ENCODE measurements at regions not wholly inside any gene's neighbourhood (a gene's known extent, or its start where the extent isn't known, plus 50 kb on each side); places are given as distances from the start of the nearest gene placed in this dataset.
A peak's percentile ranks its signal among the peaks of the same experiment; 100 is the strongest.

DNA sequence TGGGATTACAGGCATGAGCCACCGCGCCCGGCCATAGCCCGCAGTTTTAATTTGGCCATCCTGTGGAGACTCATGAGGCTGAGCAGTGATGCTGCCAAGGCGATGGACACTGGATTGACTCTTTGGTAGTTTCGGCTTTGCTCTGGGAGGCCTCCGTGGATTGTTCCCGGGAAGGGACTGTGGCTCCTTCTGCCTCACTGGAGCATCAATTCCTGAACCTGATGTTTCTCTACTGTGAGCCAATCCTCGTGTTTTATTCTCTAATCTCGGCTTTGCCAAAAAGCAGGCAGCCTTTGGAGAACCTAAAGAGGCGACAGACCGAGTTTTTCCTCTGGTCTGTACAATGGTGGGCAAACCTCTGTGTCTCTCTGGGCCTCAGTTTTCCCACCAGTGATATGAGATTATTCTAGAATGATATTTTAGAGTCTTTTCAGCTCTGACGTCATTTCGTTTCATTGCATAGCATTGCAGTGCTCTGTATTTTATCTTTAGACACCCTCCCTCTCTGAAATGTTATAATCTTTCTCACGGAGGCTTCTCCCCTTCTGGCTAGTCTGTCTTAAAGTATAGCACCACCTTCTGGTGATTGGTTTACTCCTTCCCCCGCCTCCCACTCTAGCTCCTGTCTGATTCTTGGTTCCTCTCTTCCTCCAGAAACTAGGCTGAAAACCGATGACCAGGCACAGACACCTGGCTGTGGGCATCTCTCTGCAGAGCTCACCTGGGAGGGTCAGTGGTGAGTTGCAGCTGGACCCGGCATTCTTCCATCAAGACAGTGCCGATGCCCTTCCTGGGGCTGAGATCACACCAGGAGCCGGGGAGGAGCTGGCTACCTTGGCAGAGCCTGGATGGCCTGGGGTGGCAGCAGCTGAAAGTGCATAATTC is 341.3 kb downstream of the MYCN start:
- H3K4me1 ChIP-seq, result no peaks in the 10 kb centered on the region
- intact Hi-C loops (cut with DNase I; ENCODE audit: low total_unique reads), result no loop called here
- no peaks in the 10 kb centered on the region for H3K9me3 ChIP-seq
- WGBS, 2 donors, result 67 to 69% methylated on average over 18 to 20 of the region's 20 CpGs
- no peaks in the 10 kb centered on the region for H3K27me3 ChIP-seq
- H3K4me3 ChIP-seq, result no peak overlapping the region
- no peak overlapping the region for H3K27ac ChIP-seq
- no peaks in the 10 kb centered on the region for H3K36me3 ChIP-seq (ENCODE audit: low read depth, missing control alignments)
- DNase-seq, result peak; percentile 39
- TF ChIP-seq POLR2A (IDR thresholded peaks at IDR 0.05), result no peak
- TF ChIP-seq, protein P1, sequence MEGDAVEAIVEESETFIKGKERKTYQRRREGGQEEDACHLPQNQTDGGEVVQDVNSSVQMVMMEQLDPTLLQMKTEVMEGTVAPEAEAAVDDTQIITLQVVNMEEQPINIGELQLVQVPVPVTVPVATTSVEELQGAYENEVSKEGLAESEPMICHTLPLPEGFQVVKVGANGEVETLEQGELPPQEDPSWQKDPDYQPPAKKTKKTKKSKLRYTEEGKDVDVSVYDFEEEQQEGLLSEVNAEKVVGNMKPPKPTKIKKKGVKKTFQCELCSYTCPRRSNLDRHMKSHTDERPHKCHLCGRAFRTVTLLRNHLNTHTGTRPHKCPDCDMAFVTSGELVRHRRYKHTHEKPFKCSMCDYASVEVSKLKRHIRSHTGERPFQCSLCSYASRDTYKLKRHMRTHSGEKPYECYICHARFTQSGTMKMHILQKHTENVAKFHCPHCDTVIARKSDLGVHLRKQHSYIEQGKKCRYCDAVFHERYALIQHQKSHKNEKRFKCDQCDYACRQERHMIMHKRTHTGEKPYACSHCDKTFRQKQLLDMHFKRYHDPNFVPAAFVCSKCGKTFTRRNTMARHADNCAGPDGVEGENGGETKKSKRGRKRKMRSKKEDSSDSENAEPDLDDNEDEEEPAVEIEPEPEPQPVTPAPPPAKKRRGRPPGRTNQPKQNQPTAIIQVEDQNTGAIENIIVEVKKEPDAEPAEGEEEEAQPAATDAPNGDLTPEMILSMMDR (IDR thresholded peaks at IDR 0.05), result peak; percentile 15 to 31 (median 27)

GRCh38 chr2:16280081-16280480 is 339.7 kb downstream of the MYCN start:
- intact Hi-C loops (cut with DNase I; ENCODE audit: low total_unique reads), result no loop called here
- 83 to 98% methylated on average over 3 of the region's 3 CpGs for WGBS, 2 donors

DNA sequence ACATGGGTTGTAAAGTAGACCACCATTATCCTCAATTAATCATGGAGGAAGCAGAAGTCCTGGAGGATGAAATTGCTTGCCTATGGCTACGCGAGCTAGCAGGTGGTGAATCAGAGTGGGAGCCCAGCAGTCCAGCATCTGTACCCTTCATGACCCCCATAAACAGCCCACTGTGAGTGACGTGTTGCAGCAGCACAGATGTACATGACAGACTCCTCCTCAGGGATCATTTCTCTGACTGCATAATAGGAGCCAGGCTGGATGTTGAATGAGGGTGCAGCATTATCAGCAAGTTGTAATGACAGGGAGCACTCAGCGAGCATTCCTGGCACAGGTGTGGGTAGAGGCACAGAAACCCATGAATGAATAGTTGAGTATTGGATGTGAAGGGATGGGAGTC is 339.3 kb downstream of the MYCN start:
- Histone ChIP-seq H3K9me3 (no peaks in the 10 kb centered on the region), H3K27me3 (no peaks in the 10 kb centered on the region), H3K4me3 (no peak overlapping the region), H3K4me1 (no peaks in the 10 kb centered on the region), H3K27ac (no peak overlapping the region), H3K36me3 (ENCODE audit: low read depth, missing control alignments) (no peaks in the 10 kb centered on the region)
- 61 to 95% methylated on average over 3 to 4 of the region's 4 CpGs for WGBS, 2 donors
- TF ChIP-seq, protein P1 (IDR thresholded peaks at IDR 0.05), result no peak
- TF ChIP-seq POLR2A (IDR thresholded peaks at IDR 0.05), result no peak
- no peak for DNase-seq
- intact Hi-C loops (cut with DNase I; ENCODE audit: low total_unique reads), result no loop called here

More at GRCh38 chr2:16280081-16280480, 339.7 kb downstream of the MYCN start:
- no peak overlapping the region for H3K27ac ChIP-seq
- no peak for DNase-seq
- H3K4me1 ChIP-seq, result no peaks in the 10 kb centered on the region
- H3K36me3 ChIP-seq (ENCODE audit: low read depth, missing control alignments), result no peaks in the 10 kb centered on the region
- H3K4me3 ChIP-seq, result no peak overlapping the region
- H3K27me3 ChIP-seq, result no peaks in the 10 kb centered on the region
- TF ChIP-seq POLR2A (IDR thresholded peaks at IDR 0.05), result no peak
- TF ChIP-seq, protein P1 (IDR thresholded peaks at IDR 0.05), result no peak
- no peaks in the 10 kb centered on the region for H3K9me3 ChIP-seq

- DNase-seq, result no peak
- no peaks in the 10 kb centered on the region for H3K4me1 ChIP-seq
- TF ChIP-seq, protein P1 (IDR thresholded peaks at IDR 0.05), result no peak
- TF ChIP-seq POLR2A (IDR thresholded peaks at IDR 0.05), result no peak
- H3K27me3 ChIP-seq, result no peaks in the 10 kb centered on the region
- WGBS, 2 donors, result 40 to 49% methylated on average over 4 of the region's 4 CpGs
- intact Hi-C loops (cut with DNase I; ENCODE audit: low total_unique reads), result no loop called here
- H3K27ac ChIP-seq, result no peak overlapping the region
- no peaks in the 10 kb centered on the region for H3K9me3 ChIP-seq
- H3K36me3 ChIP-seq (ENCODE audit: low read depth, missing control alignments), result no peaks in the 10 kb centered on the region
- H3K4me3 ChIP-seq, result no peak overlapping the region
Observed at GRCh38 chr2:16279201-16279570, 338.8 kb downstream of the MYCN start.
